ENCODE measurements at regions not wholly inside any gene's neighbourhood (a gene's known extent, or its start where the extent isn't known, plus 50 kb on each side); places are given as distances from the start of the nearest gene placed in this dataset.

GRCh38 chr13:47788844-47789243, 212.2 kb downstream of the SUCLA2 start:
- TF ChIP-seq CTCF (IDR thresholded peaks at IDR 0.05; ENCODE audit: borderline replicate concordance, insufficient read depth, low read depth, low read length) = no peak
- H3K4me3 ChIP-seq (ENCODE audit: low read depth, low read length) = no peak overlapping the region

DNA sequence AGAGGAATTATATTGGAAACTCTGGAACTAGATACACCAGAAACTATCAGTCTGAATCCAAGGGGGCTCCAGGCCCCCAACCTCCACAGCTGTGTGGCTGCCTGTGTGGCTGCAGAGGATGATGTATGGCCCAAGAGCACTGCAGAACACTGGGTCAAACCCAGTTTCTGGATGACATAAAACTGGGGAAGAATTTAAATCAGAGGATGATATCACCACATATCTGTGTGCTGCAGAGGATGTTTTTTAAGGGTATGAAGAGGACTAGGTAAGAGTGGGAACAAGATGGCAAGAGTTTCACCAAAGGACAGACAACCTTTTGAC, 226.4 kb downstream of the SUCLA2 start:
- TF ChIP-seq CTCF (IDR thresholded peaks at IDR 0.05; ENCODE audit: borderline replicate concordance, insufficient read depth, low read depth, low read length) = no peak
- H3K4me3 ChIP-seq (ENCODE audit: low read depth, low read length) = no peak overlapping the region

- no peak overlapping the region for H3K4me3 ChIP-seq (ENCODE audit: low read depth, low read length)
- no peak for TF ChIP-seq CTCF (IDR thresholded peaks at IDR 0.05; ENCODE audit: borderline replicate concordance, insufficient read depth, low read depth, low read length)
Observed at GRCh38 chr13:47764817-47765216, 236.3 kb downstream of the SUCLA2 start.

DNA sequence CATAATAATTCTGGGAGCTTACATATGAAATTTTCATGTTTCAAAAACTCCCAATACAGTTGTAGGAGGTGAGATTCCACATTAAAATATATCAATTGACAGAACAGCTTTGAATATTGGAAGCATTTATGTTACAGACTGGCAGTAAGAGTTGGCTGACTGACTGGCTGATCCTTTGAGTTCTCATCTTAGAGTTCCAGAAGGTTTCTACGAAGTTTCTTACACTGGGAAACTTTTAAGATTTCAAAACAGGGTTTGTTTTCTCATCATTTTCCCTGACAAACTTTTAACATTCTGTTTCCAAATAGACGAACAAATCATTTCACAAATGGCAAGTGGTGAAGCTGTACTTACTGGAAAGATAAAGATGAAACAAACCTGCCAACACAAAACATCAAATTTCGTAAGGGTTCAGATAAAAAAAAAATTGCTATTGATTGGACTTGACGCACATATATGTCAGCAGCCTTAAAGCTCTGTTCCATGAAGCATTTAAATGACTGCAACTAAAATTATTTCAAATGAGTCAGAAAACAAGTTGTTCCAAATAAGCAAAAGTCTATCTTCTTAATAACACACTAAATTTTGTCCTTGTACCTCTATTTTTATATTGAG, 243.5 kb downstream of the SUCLA2 start:
- no peak for TF ChIP-seq CTCF (IDR thresholded peaks at IDR 0.05; ENCODE audit: borderline replicate concordance, insufficient read depth, low read depth, low read length)
- H3K4me3 ChIP-seq (ENCODE audit: low read depth, low read length) = no peak overlapping the region

- no peak for TF ChIP-seq CTCF (IDR thresholded peaks at IDR 0.05; ENCODE audit: borderline replicate concordance, insufficient read depth, low read depth, low read length)
- H3K4me3 ChIP-seq (ENCODE audit: low read depth, low read length) = no peak overlapping the region
Observed at GRCh38 chr13:47747901-47748300, 253.2 kb downstream of the SUCLA2 start.

DNA sequence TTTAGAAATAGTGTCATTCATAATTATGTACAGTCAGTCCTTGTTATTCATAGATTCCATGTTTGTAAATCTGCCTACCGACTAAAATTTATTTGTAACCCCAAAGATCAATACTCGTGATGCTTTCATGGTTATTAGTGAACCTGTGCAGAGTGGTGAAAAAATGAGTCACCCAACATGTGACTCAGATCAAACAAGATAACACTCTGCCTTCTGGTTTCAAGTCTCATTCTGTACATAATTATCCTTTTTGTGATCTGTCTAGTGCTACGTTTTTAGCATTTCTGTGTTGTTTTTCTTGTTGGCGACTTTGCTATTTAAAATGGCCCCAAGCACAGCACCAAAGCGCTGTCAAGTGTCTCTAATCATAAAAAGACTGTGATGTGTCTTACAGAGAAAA, 274.7 kb downstream of the SUCLA2 start:
- TF ChIP-seq CTCF (IDR thresholded peaks at IDR 0.05; ENCODE audit: borderline replicate concordance, insufficient read depth, low read depth, low read length) = no peak
- no peak overlapping the region for H3K4me3 ChIP-seq (ENCODE audit: low read depth, low read length)

- TF ChIP-seq CTCF (IDR thresholded peaks at IDR 0.05; ENCODE audit: borderline replicate concordance, insufficient read depth, low read depth, low read length) = no peak
- H3K4me3 ChIP-seq (ENCODE audit: low read depth, low read length) = no peak overlapping the region
Observed at GRCh38 chr13:47723898-47724297, 277.2 kb downstream of the SUCLA2 start.

Measured in GM12875 (cell line).